HG02852 (cell line): ENCODE measurements at regions not wholly inside any gene's neighbourhood (a gene's known extent, or its start where the extent isn't known, plus 50 kb on each side); places are given as distances from the start of the nearest gene placed in this dataset.

ENCODE experiments used
- ATAC-seq: cut with Tn5 transposase; IDR thresholded peaks from one replicate; pipeline ENCODE4 v1.9.1; 2021; ENCODE audit warnings: mild to moderate bottlenecking, moderate library complexity; ENCODE audit not compliant: unreplicated experiment

- ATAC-seq, result no peak
Observed at GRCh38 chr21:16011719-16012118, 281.9 kb downstream of the USP25 start.

GRCh38 chr21:16013570-16013969, 283.8 kb downstream of the USP25 start:
- ATAC-seq, result no peak

- ATAC-seq, result no peak
Observed at GRCh38 chr21:16020878-16021277, 291.1 kb downstream of the USP25 start.

- no peak for ATAC-seq
Observed at GRCh38 chr21:16022116-16022515, 292.3 kb downstream of the USP25 start.

GRCh38 chr21:16022921-16023320, 293.1 kb downstream of the USP25 start:
- ATAC-seq, result no peak

GRCh38 chr21:16028142-16028541, 298.4 kb downstream of the USP25 start:
- no peak for ATAC-seq

- no peak for ATAC-seq
Observed at GRCh38 chr21:16028941-16029464, 299.2 kb downstream of the USP25 start.

- ATAC-seq, result no peak
Observed at GRCh38 chr21:16033193-16033592, 303.4 kb downstream of the USP25 start.

GRCh38 chr21:16034446-16035190, 304.8 kb downstream of the USP25 start:
- no peak for ATAC-seq

- ATAC-seq, result no peak
Observed at GRCh38 chr21:16037421-16037955, 307.7 kb downstream of the USP25 start.

GRCh38 chr21:16040601-16041000, 310.8 kb downstream of the USP25 start:
- no peak for ATAC-seq

GRCh38 chr21:16044676-16045075, 314.9 kb downstream of the USP25 start:
- ATAC-seq, result no peak

- no peak for ATAC-seq
Observed at GRCh38 chr21:16046656-16047330, 317.0 kb downstream of the USP25 start.

GRCh38 chr21:16047904-16048303, 318.1 kb downstream of the USP25 start:
- no peak for ATAC-seq

- ATAC-seq, result no peak
Observed at GRCh38 chr21:16055014-16055413, 325.2 kb downstream of the USP25 start.

GRCh38 chr21:16058896-16059295, 329.1 kb downstream of the USP25 start:
- ATAC-seq, result no peak

- ATAC-seq, result no peak
Observed at GRCh38 chr21:16059981-16060380, 330.2 kb downstream of the USP25 start.

- no peak for ATAC-seq
Observed at GRCh38 chr21:16061194-16061593, 331.4 kb downstream of the USP25 start.

- ATAC-seq, result no peak
Observed at GRCh38 chr21:16069178-16070112, 339.7 kb downstream of the USP25 start.

GRCh38 chr21:16070207-16070651, 340.4 kb downstream of the USP25 start:
- ATAC-seq, result no peak

GRCh38 chr21:16071092-16071491, 341.3 kb downstream of the USP25 start:
- no peak for ATAC-seq
